ENCODE measurements at regions not wholly inside any gene's neighbourhood (a gene's known extent, or its start where the extent isn't known, plus 50 kb on each side); places are given as distances from the start of the nearest gene placed in this dataset.

DNA sequence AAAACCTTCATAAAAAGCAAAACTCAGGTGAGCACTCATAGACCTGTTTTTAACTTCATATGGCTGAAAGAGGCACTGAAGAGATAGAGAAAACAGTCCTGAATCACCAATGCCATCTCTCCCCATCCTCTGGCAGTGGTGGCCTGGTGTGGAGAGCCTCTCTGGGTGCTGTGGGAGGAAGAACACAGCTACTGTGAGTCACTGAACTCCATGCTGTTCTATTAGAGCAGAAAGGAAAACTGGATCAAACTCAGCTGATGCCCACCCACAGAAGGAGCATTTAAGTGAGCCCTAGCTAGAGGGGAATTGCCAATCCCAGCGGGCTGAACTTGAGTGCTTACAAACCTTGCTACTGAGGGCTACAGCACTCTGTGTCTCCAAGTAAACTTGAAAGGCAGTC is 115.3 kb upstream of the SESN3 start:
- CTCF ChIA-PET, result no interaction called here
- FAIRE-seq, result no peak
- no peaks in the 10 kb centered on the region for H4K20me1 ChIP-seq (replicated peaks; ENCODE audit: control insufficient read depth, extremely low read depth, insufficient read depth, low read length)

GRCh38 chr11:95345651-95346050 is 114.6 kb upstream of the SESN3 start:
- Histone ChIP-seq H3K9me3 (replicated peaks; ENCODE audit: control insufficient read depth, insufficient read depth, low read length) (no peaks in the 10 kb centered on the region), H3K36me3 (ENCODE audit: control insufficient read depth in 2 of 2, extremely low read depth in 1 of 2, insufficient read depth in 2 of 2, low read length in 2 of 2) (no peaks in the 10 kb centered on the region), H3K4me1 (ENCODE audit: control insufficient read depth, extremely low read depth, insufficient read depth, low read length) (no peaks in the 10 kb centered on the region), H3K27ac (ENCODE audit: insufficient read depth, low read depth, low read length) (no peak overlapping the region), H3K4me2 (ENCODE audit: insufficient read depth, low read length) (no peak overlapping the region), H3K9me1 (replicated peaks; ENCODE audit: control insufficient read depth, extremely low read depth, insufficient read depth, low read length) (no peaks in the 10 kb centered on the region), H4K20me1 (replicated peaks; ENCODE audit: control insufficient read depth, extremely low read depth, insufficient read depth, low read length) (no peaks in the 10 kb centered on the region), H3K79me2 (ENCODE audit: control insufficient read depth, insufficient read depth, low read length) (no peaks in the 10 kb centered on the region), H3K4me3 (replicated peaks in 1 of 3; ENCODE audit: insufficient read depth in 1 of 3, low read depth in 1 of 3, low read length in 3 of 3) (no peak overlapping the region), H3K27me3 (ENCODE audit: control insufficient read depth in 2 of 2, insufficient read depth in 2 of 2, low read length in 2 of 2) (no peaks in the 10 kb centered on the region), H3K9ac (replicated peaks; ENCODE audit: extremely low read depth, insufficient read depth, low read length) (no peak overlapping the region), H2AFZ (ENCODE audit: low read depth, low read length) (no peak overlapping the region)
- no peak for DNase-seq (ENCODE audit: low read depth, low spot score)
- dilution Hi-C loops (cut with MboI; ENCODE audit: extremely low pct_ligation_motif_present, low sequenced_read_pairs), result no loop called here
- FAIRE-seq, result no peak
- no TSS peak for BruUV-seq (replicated peaks)
- TF ChIP-seq CTCF (IDR thresholded peaks at IDR 0.05; ENCODE audit: extremely low read depth in 1 of 2, insufficient read depth in 1 of 2, low read depth in 1 of 2, low read length in 2 of 2) (no peak), EZH2 (IDR thresholded peaks at IDR 0.05; ENCODE audit: borderline replicate concordance, low read depth, low read length, severe bottlenecking) (no peak), MYC (IDR thresholded peaks at IDR 0.05; ENCODE audit: low read depth, low read length) (no peak), FOS (IDR thresholded peaks at IDR 0.05; ENCODE audit: borderline replicate concordance, insufficient read depth, low read length) (no peak), JUN (IDR thresholded peaks at IDR 0.05; ENCODE audit: borderline replicate concordance, insufficient read depth, insufficient read length, low read depth) (no peak), POLR2AphosphoS5 (IDR thresholded peaks at IDR 0.05; ENCODE audit: insufficient read depth, low read depth, low read length) (no peak), POLR2A (IDR thresholded peaks at IDR 0.05; ENCODE audit: low read depth, low read length) (no peak), GATA2 (IDR thresholded peaks at IDR 0.05; ENCODE audit: insufficient read depth, insufficient read length, low read depth, low read length) (no peak)
- TF ChIP-seq, protein P1, sequence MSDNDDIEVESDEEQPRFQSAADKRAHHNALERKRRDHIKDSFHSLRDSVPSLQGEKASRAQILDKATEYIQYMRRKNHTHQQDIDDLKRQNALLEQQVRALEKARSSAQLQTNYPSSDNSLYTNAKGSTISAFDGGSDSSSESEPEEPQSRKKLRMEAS (IDR thresholded peaks at IDR 0.05; ENCODE audit: insufficient read depth, insufficient read length), result no peak
- ChIA-PET POLR2A (no interaction called here), CTCF (no interaction called here)
- intact Hi-C loops (cut with micrococcal nuclease), result no loop called here

More for the DNA sequence above, 115.3 kb upstream of the SESN3 start:
- no peak overlapping the region for H3K9ac ChIP-seq (replicated peaks; ENCODE audit: extremely low read depth, insufficient read depth, low read length)
- no peaks in the 10 kb centered on the region for H3K4me1 ChIP-seq (ENCODE audit: control insufficient read depth, extremely low read depth, insufficient read depth, low read length)
- no peak overlapping the region for H3K27ac ChIP-seq (ENCODE audit: insufficient read depth, low read depth, low read length)
- POLR2A ChIA-PET, result no interaction called here
- H3K36me3 ChIP-seq (ENCODE audit: control insufficient read depth in 2 of 2, extremely low read depth in 1 of 2, insufficient read depth in 2 of 2, low read length in 2 of 2), result no peaks in the 10 kb centered on the region
- no peak overlapping the region for H3K4me2 ChIP-seq (ENCODE audit: insufficient read depth, low read length)
- BruUV-seq (replicated peaks), result no TSS peak
- H3K27me3 ChIP-seq (ENCODE audit: control insufficient read depth in 2 of 2, insufficient read depth in 2 of 2, low read length in 2 of 2), result no peaks in the 10 kb centered on the region
- no peaks in the 10 kb centered on the region for H3K79me2 ChIP-seq (ENCODE audit: control insufficient read depth, insufficient read depth, low read length)
- H3K4me3 ChIP-seq (replicated peaks in 1 of 3; ENCODE audit: insufficient read depth in 1 of 3, low read depth in 1 of 3, low read length in 3 of 3), result no peak overlapping the region
- TF ChIP-seq GATA2 (IDR thresholded peaks at IDR 0.05; ENCODE audit: insufficient read depth, insufficient read length, low read depth, low read length) (no peak), POLR2AphosphoS5 (IDR thresholded peaks at IDR 0.05; ENCODE audit: insufficient read depth, low read depth, low read length) (no peak)
- H2AFZ ChIP-seq (ENCODE audit: low read depth, low read length), result no peak overlapping the region
- no peaks in the 10 kb centered on the region for H3K9me1 ChIP-seq (replicated peaks; ENCODE audit: control insufficient read depth, extremely low read depth, insufficient read depth, low read length)
- dilution Hi-C loops (cut with MboI; ENCODE audit: extremely low pct_ligation_motif_present, low sequenced_read_pairs) (no loop called here), intact Hi-C loops (cut with micrococcal nuclease) (no loop called here)
- DNase-seq (ENCODE audit: low read depth, low spot score), result no peak
- no peaks in the 10 kb centered on the region for H3K9me3 ChIP-seq (replicated peaks; ENCODE audit: control insufficient read depth, insufficient read depth, low read length)

All from endothelial cell of umbilical vein (primary cell).